Trophoblast cell (in vitro differentiated cells and primary cell): ENCODE measurements at regions not wholly inside any gene's neighbourhood (a gene's known extent, or its start where the extent isn't known, plus 50 kb on each side); places are given as distances from the start of the nearest gene placed in this dataset.

Source experiments
- DNase-seq, 2 donors: peaks; one replicate each; pipeline ENCODE4 v3.0.0-alpha.2; 2016
- H2AFZ ChIP-seq: 2 replicates; pipeline ENCODE4 v1.6.1; 2013; ENCODE audit warnings: low read length, moderate library complexity, mild to moderate bottlenecking; ENCODE audit not compliant: insufficient read depth, poor library complexity
- H2AK5ac ChIP-seq: 2 replicates; pipeline ENCODE4 v1.6.1; 2013; ENCODE audit warnings: mild to moderate bottlenecking, low read length
- H2BK120ac ChIP-seq: 2 replicates; pipeline ENCODE4 v1.6.1; 2013; ENCODE audit warnings: low read length, mild to moderate bottlenecking, moderate library complexity; ENCODE audit not compliant: insufficient read depth, poor library complexity
- H2BK12ac ChIP-seq: 2 replicates; pipeline ENCODE4 v1.6.1; 2013; ENCODE audit warnings: mild to moderate bottlenecking, low read length, moderate library complexity
- H2BK5ac ChIP-seq: 2 replicates; pipeline ENCODE4 v1.6.1; 2013; ENCODE audit warnings: low read length, low read depth, moderate library complexity, mild to moderate bottlenecking; ENCODE audit not compliant: poor library complexity
- H3K14ac ChIP-seq: 2 replicates; pipeline ENCODE4 v1.6.1; 2013; ENCODE audit warnings: mild to moderate bottlenecking, low read length
- H3K18ac ChIP-seq: 2 replicates; pipeline ENCODE4 v1.6.1; 2013; ENCODE audit warnings: mild to moderate bottlenecking, low read length
- H3K23ac ChIP-seq: 2 replicates; pipeline ENCODE4 v1.6.1; 2013; ENCODE audit warnings: low read length
- H3K27ac ChIP-seq: 2 replicates; pipeline ENCODE4 v1.5.1; 2013; ENCODE audit warnings: low read depth, mild to moderate bottlenecking, inconsistent platforms, low read length, moderate library complexity
- H3K27me3 ChIP-seq: 2 replicates; pipeline ENCODE4 v1.6.1; 2013; ENCODE audit warnings: inconsistent platforms, mild to moderate bottlenecking, low read length, moderate library complexity; ENCODE audit not compliant: insufficient read depth
- H3K36me3 ChIP-seq, 2 experiments: 1 replicate in 1 of 2; 2 replicates in 1 of 2; pipeline ENCODE4 v1.6.1; 2013; ENCODE audit warnings: low read length in 2 of 2, mild to moderate bottlenecking in 2 of 2, moderate library complexity in 1 of 2; ENCODE audit not compliant: insufficient read depth in 2 of 2, control insufficient read depth in 1 of 2
- H3K4ac ChIP-seq: 2 replicates; pipeline ENCODE4 v1.6.1; 2013; ENCODE audit warnings: low read depth, mild to moderate bottlenecking, low read length, moderate library complexity
- H3K4me1 ChIP-seq, 2 experiments: 1 replicate in 1 of 2; 2 replicates in 1 of 2; pipeline ENCODE4 v1.6.1; 2013; ENCODE audit warnings: low read length in 2 of 2, mild to moderate bottlenecking in 2 of 2, moderate library complexity in 1 of 2; ENCODE audit not compliant: insufficient read depth in 2 of 2, control insufficient read depth in 1 of 2
- H3K4me2 ChIP-seq: 2 replicates; pipeline ENCODE4 v1.6.1; 2013; ENCODE audit warnings: inconsistent platforms, mild to moderate bottlenecking, low read length, moderate library complexity
- H3K4me3 ChIP-seq: 2 replicates; pipeline ENCODE4 v1.5.1; 2013; ENCODE audit warnings: mild to moderate bottlenecking, low read depth, low read length, inconsistent platforms
- H3K79me1 ChIP-seq: one replicate; pipeline ENCODE4 v1.6.1; 2013; ENCODE audit warnings: low read length
- H3K79me2 ChIP-seq: 2 replicates; pipeline ENCODE4 v1.6.1; 2013; ENCODE audit warnings: low read length, mild to moderate bottlenecking; ENCODE audit not compliant: control insufficient read depth, insufficient read depth, poor library complexity
- H3K9ac ChIP-seq: 2 replicates; pipeline ENCODE4 v1.6.1; 2013; ENCODE audit warnings: mild to moderate bottlenecking, low read length
- H3K9me3 ChIP-seq: 2 replicates; pipeline ENCODE4 v1.6.1; 2013; ENCODE audit warnings: low read depth, mild to moderate bottlenecking, control low read depth, inconsistent platforms, low read length; ENCODE audit not compliant: insufficient read depth
- H4K12ac ChIP-seq: 2 replicates; pipeline ENCODE4 v1.6.1; 2013; ENCODE audit warnings: low read depth, mild to moderate bottlenecking, low read length, moderate library complexity
- H4K8ac ChIP-seq: 2 replicates; pipeline ENCODE4 v1.6.1; 2013; ENCODE audit warnings: low read depth, mild to moderate bottlenecking, low read length, moderate library complexity
- H4K91ac ChIP-seq: one replicate; pipeline ENCODE4 v1.6.1; 2013; ENCODE audit warnings: low read depth, mild to moderate bottlenecking, low read length, moderate library complexity
- WGBS: extraction: QIAGEN DNeasy Blood & Tissue Kit; methylation state at CpG from one replicate; pipeline ENCODE4 v1.1.7; 2013; ENCODE audit warnings: missing lambda C conversion rate; ENCODE audit not compliant: insufficient read length, insufficient coverage; ENCODE audit errors: extremely low coverage; 5-methylcytosine and 5-hydroxymethylcytosine counted together

DNA sequence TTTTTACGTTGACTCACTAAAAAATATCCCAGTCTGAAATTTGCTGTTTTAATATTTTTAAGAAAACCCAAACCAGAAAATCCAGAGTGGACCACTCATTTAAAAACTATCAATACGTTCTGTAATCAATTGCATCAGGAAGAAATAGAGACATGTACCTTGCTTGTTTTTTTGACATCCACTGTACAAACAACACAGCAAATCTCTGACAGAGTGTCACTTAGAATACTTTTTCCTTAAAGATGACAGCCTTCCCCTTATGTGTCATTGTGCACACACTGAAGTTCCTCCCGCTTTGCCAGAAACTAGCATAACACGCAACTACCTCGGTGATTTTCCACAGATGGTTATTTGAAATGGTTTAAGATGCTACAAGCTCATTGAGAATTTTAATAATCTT is 321.7 kb upstream of the PFKP start:
- Histone ChIP-seq H3K14ac (no peak overlapping the region), H2AK5ac (no peak overlapping the region), H3K79me2 (no peaks in the 10 kb centered on the region), H3K27me3 (no peaks in the 10 kb centered on the region), H3K4me2 (no peak overlapping the region), H3K36me3 (no peaks in the 10 kb centered on the region), H3K79me1 (no peaks in the 10 kb centered on the region), H3K18ac (no peak overlapping the region), H2BK120ac (no peak overlapping the region), H3K4me3 (no peak overlapping the region), H3K4me1 (no peaks in the 10 kb centered on the region), H3K9me3 (no peaks in the 10 kb centered on the region), H4K91ac (no peak overlapping the region), H3K27ac (no peak overlapping the region), H4K8ac (no peak overlapping the region), H2AFZ (no peak overlapping the region), H4K12ac (no peak overlapping the region), H3K9ac (no peak overlapping the region), H3K4ac (no peak overlapping the region), H3K23ac (no peak overlapping the region), H2BK12ac (no peak overlapping the region), H2BK5ac (no peak overlapping the region)
- DNase-seq: no peak
- WGBS: no CpG with 5 or more reads among the region's 5 CpGs

DNA sequence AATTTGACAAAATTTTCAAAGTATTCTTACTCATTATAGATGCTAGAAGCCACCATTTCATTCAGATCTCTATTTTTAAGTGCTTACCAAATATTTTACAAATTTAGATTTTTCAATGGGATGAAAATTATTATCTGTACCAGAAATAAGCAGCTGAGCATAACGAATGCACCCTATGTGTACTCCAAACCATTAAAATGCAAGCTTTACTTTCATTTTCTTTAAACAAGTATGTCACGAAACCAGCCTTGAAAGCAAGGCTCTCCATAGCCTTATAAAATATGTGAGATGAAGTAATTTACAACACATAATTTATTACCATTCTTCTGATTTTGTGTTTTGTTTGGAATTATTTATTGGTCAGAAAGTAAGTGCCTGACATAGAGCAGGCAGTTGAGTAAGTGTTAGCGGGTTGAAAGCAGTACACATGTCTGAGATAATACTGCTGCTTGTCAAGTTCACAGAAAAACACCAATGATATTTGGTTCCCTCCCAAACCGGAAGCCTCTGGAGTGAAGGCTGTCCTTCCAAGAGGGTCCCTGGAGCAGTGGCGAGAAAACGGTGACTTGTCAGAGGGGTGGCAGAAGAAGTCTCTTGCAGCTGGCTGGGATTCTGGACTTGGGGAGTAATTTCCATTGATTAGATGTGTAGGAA is 322.7 kb upstream of the PFKP start:
- Histone ChIP-seq H3K23ac (no peak overlapping the region), H2BK12ac (no peak overlapping the region), H2AFZ (no peak overlapping the region), H3K27me3 (no peaks in the 10 kb centered on the region), H3K79me1 (no peaks in the 10 kb centered on the region), H3K4me2 (no peak overlapping the region), H3K14ac (no peak overlapping the region), H3K4ac (no peak overlapping the region), H3K4me1 (no peaks in the 10 kb centered on the region), H3K36me3 (no peaks in the 10 kb centered on the region), H2AK5ac (no peak overlapping the region), H4K91ac (no peak overlapping the region), H3K79me2 (no peaks in the 10 kb centered on the region), H3K18ac (no peak overlapping the region), H3K27ac (no peak overlapping the region), H3K9me3 (no peaks in the 10 kb centered on the region), H3K4me3 (no peak overlapping the region), H3K9ac (no peak overlapping the region), H2BK120ac (no peak overlapping the region), H4K8ac (no peak overlapping the region), H4K12ac (no peak overlapping the region), H2BK5ac (no peak overlapping the region)
- no CpG with 5 or more reads among the region's 6 CpGs for WGBS
- no peak for DNase-seq

DNA sequence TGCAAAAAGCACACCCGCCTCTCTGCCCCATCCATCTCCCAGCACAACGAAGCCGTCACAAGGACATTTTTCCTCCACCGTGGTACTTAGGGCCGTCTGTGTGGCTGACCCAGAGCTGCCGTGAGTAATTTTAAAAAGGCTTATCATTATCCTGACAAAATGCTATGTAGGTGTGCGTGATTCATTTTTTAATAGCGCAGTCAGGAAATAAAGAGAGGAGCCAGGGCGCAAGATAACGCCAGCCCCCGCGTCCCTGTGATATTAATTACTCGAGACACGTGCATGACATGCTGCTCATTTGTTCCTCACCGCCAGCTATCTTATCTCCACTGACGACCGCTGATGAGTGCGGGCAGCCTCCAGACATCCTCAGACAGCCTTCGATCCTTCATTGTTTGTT is 332.7 kb upstream of the PFKP start:
- Histone ChIP-seq H3K4me1 (peaks cover 0 to 1% of the 10 kb centered on the region in 2 experiments), H3K23ac (no peak overlapping the region), H3K79me1 (no peaks in the 10 kb centered on the region), H3K9me3 (peaks cover 3% of the 10 kb centered on the region), H3K4ac (no peak overlapping the region), H3K9ac (no peak overlapping the region), H3K36me3 (no peaks in the 10 kb centered on the region), H3K14ac (no peak overlapping the region), H2AFZ (no peak overlapping the region), H4K12ac (no peak overlapping the region), H3K4me2 (no peak overlapping the region), H2BK12ac (no peak overlapping the region), H2AK5ac (no peak overlapping the region), H2BK120ac (no peak overlapping the region), H3K79me2 (no peaks in the 10 kb centered on the region), H3K4me3 (no peak overlapping the region), H3K18ac (no peak overlapping the region), H4K91ac (no peak overlapping the region), H2BK5ac (no peak overlapping the region), H3K27me3 (no peaks in the 10 kb centered on the region), H3K27ac (no peak overlapping the region), H4K8ac (no peak overlapping the region)
- no CpG with 5 or more reads among the region's 19 CpGs for WGBS
- no peak for DNase-seq

DNA sequence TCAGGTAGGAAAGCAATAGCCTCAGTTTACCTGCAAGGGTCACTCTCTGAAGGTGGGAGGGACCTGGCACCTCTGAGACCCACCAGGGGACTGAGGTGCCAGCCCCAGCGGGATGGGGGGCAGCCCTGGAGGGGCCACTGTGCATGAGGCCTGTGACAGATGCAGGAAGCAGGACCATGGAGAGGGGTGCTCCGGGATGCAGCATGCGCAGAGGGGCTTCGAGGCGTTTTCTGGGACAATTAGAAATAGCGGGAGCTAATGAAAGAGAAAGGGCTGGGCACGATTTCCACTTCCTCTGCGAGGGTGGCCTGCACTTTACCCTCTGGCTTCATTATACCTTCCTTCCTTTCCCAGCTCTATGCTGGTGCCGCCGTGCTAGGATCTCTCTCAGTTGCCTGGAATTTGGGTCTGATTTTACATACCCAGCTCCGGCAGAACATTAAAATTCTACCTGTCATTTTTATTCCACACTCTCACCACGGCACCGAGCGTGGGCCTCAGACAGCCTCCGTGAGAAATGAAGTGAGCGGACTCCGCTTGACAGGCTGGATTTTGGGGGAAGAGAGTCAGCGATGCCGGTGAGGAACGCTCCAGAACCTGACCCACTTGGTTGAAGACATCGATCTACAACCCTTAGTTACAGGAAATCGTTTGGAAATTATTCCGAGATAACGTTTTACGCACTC is 333.9 kb upstream of the PFKP start:
- H3K4me2 ChIP-seq: no peak overlapping the region
- no CpG with 5 or more reads among the region's 25 CpGs for WGBS
- no peak overlapping the region for H2BK12ac ChIP-seq
- H3K27ac ChIP-seq: no peak overlapping the region
- no peak overlapping the region for H2BK5ac ChIP-seq
- no peak overlapping the region for H3K4ac ChIP-seq
- H3K4me3 ChIP-seq: no peak overlapping the region
- H3K9me3 ChIP-seq: peaks cover 3% of the 10 kb centered on the region
- H3K27me3 ChIP-seq: no peaks in the 10 kb centered on the region
- no peak overlapping the region for H3K14ac ChIP-seq
- H2AK5ac ChIP-seq: no peak overlapping the region
- H4K8ac ChIP-seq: no peak overlapping the region
- no peak overlapping the region for H2AFZ ChIP-seq
- H3K18ac ChIP-seq: no peak overlapping the region
- no peak for DNase-seq
- no peaks in the 10 kb centered on the region for H3K36me3 ChIP-seq
- no peak overlapping the region for H2BK120ac ChIP-seq
- H4K12ac ChIP-seq: no peak overlapping the region
- H3K23ac ChIP-seq: no peak overlapping the region
- no peaks in the 10 kb centered on the region for H3K79me2 ChIP-seq
- H3K79me1 ChIP-seq: no peaks in the 10 kb centered on the region
- H4K91ac ChIP-seq: no peak overlapping the region
- H3K9ac ChIP-seq: no peak overlapping the region
- H3K4me1 ChIP-seq: peaks cover 0 to 1% of the 10 kb centered on the region in 2 experiments
